NB4 (cell line): ENCODE measurements at regions not wholly inside any gene's neighbourhood (a gene's known extent, or its start where the extent isn't known, plus 50 kb on each side); places are given as distances from the start of the nearest gene placed in this dataset.
"Not testable (repeated sequence)": the region's sequence is repeated elsewhere in the genome, so short reads cannot be mapped to it uniquely, and the experiment has no call there.

Source experiments
- DNase-seq: peaks from one replicate; pipeline ENCODE4 v3.0.0; 2010; ENCODE audit warnings: low read depth
- H3K4me3 ChIP-seq: one replicate; pipeline ENCODE4 v1.5.1; 2011; ENCODE audit warnings: mild to moderate bottlenecking, low read depth, low read length, moderate library complexity
- CTCF ChIP-seq: IDR thresholded peaks from one replicate; pipeline ENCODE4 v1.5.1; 2012; ENCODE audit warnings: low read depth, low read length
- MAX ChIP-seq: IDR thresholded peaks from 2 replicates; pipeline ENCODE4 v1.6.1; 2011; ENCODE audit warnings: low read depth, low read length
- MYC ChIP-seq: IDR thresholded peaks from 2 replicates; pipeline ENCODE4 v1.6.1; 2011; ENCODE audit warnings: low read depth, low read length
- POLR2A ChIP-seq: IDR thresholded peaks from 2 replicates; pipeline ENCODE4 v1.6.1; 2011; ENCODE audit warnings: mild to moderate bottlenecking; ENCODE audit not compliant: insufficient read length; ENCODE audit errors: extremely low read depth

- H3K4me3 ChIP-seq = no peak overlapping the region
- TF ChIP-seq POLR2A = no peak
- no peak for TF ChIP-seq MYC
- TF ChIP-seq CTCF = no peak
- no peak for TF ChIP-seq MAX
- DNase-seq = no peak
Measured at GRCh38 chr10:2576892-2577291, 490.5 kb upstream of the PFKP start.

- DNase-seq = no peak
- no peak overlapping the region for H3K4me3 ChIP-seq
Measured at GRCh38 chr10:2575460-2575859, 491.9 kb upstream of the PFKP start.

GRCh38 chr10:2572611-2573010, 494.7 kb upstream of the PFKP start:
- DNase-seq = no peak
- no peak overlapping the region for H3K4me3 ChIP-seq
- no peak for TF ChIP-seq POLR2A
- TF ChIP-seq CTCF = no peak
- TF ChIP-seq MYC = no peak
- TF ChIP-seq MAX = no peak

More at GRCh38 chr10:2575460-2575859, 491.9 kb upstream of the PFKP start:
- TF ChIP-seq MAX = no peak
- TF ChIP-seq CTCF = no peak
- TF ChIP-seq POLR2A = no peak
- TF ChIP-seq MYC = no peak

GRCh38 chr10:2556883-2557282, 510.5 kb upstream of the PFKP start:
- TF ChIP-seq MYC (no peak), CTCF (no peak), POLR2A (no peak), MAX (no peak)

GRCh38 chr10:2548071-2548470, 519.3 kb upstream of the PFKP start:
- DNase-seq = no peak
- no peak overlapping the region for H3K4me3 ChIP-seq
- TF ChIP-seq POLR2A = no peak
- TF ChIP-seq MYC = no peak
- no peak for TF ChIP-seq CTCF
- no peak for TF ChIP-seq MAX

More at GRCh38 chr10:2556883-2557282, 510.5 kb upstream of the PFKP start:
- no peak for DNase-seq
- H3K4me3 ChIP-seq = no peak overlapping the region

- DNase-seq = no peak
- no peak for TF ChIP-seq MAX
- no peak for TF ChIP-seq MYC
- no peak for TF ChIP-seq CTCF
- no peak for TF ChIP-seq POLR2A
- H3K4me3 ChIP-seq = no peak overlapping the region
Measured at GRCh38 chr10:2547606-2548005, 519.7 kb upstream of the PFKP start.

- DNase-seq, H3K4me3 ChIP-seq: not testable (repeated sequence)
Measured at GRCh38 chr10:2546894-2547293, 520.5 kb upstream of the PFKP start.
